KBM-7 (cell line): ENCODE measurements at regions not wholly inside any gene's neighbourhood (a gene's known extent, or its start where the extent isn't known, plus 50 kb on each side); places are given as distances from the start of the nearest gene placed in this dataset.

Source experiments
- DNase-seq: peaks from one replicate; pipeline ENCODE4 v3.0.0-alpha.2; 2015
- in situ Hi-C: fragments of 300-500 bp; cut with MboI; formaldehyde crosslinking; loops from 2 replicates; pipeline ENCODE4 v1.14.3; 2020; ENCODE audit warnings: low sequenced_read_pairs, low pct_unique_long_range_greater_than_20kb, mixed read lengths

DNA sequence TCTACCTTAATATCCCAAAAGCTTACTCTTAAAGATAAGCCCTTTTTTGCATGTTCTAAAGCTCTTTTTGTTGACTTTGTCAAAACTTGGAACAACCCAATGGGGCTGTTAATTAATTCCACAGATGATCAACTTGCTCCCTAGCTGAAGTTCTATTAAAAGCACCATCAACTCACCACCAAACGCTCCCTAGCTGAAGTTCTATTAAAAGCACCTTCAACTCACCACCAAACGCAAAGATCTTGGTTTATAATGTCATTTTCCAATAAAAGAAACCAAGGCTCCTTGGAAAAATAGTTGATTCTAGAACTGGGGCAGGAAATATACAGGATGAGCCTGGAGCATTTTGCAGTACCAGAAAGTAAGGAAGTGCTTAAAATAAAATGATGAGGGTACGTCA, 122.3 kb upstream of the STT3B start:
- no peak for DNase-seq
- in situ Hi-C loops, result no loop called here

GRCh38 chr3:31412832-31413231, 119.9 kb upstream of the STT3B start:
- DNase-seq, result no peak
- in situ Hi-C loops, result no loop called here

- in situ Hi-C loops, result no loop called here
- no peak for DNase-seq
Measured at GRCh38 chr3:31413515-31413914, 119.2 kb upstream of the STT3B start.

DNA sequence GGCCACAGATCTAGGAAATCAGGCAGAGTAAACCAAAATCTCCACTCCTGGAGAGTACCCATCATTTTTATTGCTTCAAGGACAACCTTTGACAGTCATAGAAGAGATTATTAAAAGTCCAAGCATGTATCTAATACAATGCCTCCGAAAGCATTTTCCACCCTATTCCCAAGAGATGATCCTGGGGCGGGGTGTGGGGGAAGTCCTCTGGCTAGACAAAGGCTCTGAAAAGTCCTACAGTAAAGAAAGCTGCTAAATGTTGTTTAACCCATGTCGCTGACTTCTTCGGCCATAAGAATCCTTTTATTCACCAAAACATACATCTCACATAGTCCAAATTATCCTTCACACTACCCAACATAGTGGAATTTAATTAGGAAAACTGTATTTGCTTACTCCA, 115.7 kb upstream of the STT3B start:
- no peak for DNase-seq
- in situ Hi-C loops, result no loop called here

GRCh38 chr3:31417486-31417885, 115.2 kb upstream of the STT3B start:
- in situ Hi-C loops, result no loop called here
- no peak for DNase-seq

- in situ Hi-C loops, result no loop called here
- no peak for DNase-seq
Measured at GRCh38 chr3:31420311-31420710, 112.4 kb upstream of the STT3B start.

DNA sequence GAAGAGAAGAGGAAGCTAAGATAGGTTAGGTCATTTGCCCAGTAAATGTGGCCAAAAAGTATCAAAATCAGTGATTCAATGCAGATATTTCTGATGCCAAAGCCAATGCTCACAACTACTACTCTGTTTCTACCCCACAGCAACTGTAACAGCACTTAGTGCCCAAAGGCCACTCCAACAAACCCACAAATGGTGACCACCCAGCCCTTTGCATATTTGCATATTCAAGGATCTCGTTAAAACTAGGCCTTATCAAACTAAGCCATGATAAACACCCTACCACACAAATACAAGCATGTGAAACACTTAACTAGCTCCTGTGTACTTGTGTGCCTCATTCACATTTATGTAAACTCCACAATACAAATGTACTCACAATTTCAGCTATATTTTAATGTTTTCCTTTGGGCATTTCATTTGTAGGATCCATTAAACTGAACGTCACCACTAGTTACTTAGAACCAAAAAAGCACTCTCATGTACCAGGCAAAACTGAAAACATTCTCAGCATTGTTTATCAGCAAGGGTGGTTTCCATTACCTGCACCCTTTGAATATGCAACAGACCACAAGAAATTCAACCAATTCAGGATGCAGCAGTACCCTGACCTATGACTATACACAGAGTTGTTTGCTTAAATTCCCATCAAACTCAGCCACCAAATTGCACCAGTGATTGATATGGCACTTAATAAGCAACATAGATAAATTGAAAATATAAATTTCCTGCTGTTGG, 111.2 kb upstream of the STT3B start:
- DNase-seq, result no peak
- in situ Hi-C loops, result no loop called here

DNA sequence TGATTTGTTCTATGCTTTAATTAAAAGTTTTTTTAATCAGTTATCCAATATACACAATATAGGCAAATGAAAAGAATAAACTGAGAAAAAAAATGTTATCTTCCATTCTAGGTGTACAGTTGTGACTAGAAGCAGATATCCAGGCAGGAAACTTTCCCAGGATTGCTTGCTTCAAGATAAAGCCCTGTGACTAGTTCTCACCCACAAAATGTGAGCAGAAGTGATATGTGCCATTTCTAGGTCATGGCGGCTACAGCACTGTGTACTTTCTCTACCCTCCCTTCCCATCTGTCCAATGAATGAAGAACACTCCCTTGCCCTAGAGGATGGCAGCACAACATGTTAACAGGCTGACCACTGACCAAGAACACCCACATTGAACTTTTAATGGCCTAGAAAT, 110.5 kb upstream of the STT3B start:
- DNase-seq, result no peak
- in situ Hi-C loops, result no loop called here

GRCh38 chr3:31423482-31423881, 109.2 kb upstream of the STT3B start:
- no peak for DNase-seq
- in situ Hi-C loops, result no loop called here

GRCh38 chr3:31425401-31425800, 107.3 kb upstream of the STT3B start:
- in situ Hi-C loops, result no loop called here
- DNase-seq, result no peak

DNA sequence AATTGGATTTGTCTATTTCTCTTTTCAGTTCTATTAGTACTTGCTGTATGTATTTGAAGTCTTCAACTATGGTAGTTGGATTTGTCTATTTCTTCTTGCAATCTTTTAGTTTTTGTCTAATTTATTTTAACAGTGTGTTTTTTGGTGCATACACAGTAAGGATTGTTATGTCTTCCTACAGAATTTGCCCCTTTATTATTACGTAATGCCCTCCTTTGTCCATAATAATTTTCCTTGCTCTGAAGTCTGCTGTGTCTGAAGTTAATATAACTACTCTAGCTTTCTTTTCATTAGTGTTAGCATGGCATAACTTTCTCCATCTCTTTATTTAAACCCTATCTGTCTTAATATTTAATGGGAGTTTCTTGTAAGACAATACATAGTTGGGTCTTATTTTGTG, 105.1 kb upstream of the STT3B start:
- no peak for DNase-seq
- in situ Hi-C loops, result no loop called here

DNA sequence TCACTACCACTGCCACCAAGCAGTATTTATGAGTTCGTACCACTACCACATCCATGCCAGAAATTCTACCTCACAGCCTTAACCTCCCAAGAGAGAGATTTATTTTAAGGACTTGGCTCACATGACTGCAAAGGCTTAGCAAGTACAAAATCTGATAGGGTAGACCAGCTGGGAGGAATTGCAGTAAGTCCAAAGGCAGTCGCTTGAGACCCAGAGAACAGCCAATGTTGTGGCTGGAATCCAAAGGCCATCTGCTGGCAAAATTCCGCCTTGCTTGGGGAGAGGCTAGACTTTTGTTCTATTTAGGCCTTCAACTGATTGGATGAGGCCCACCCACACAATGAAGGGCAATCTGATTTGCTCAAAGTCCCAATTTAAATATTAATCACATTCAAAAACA, 101.4 kb upstream of the STT3B start:
- DNase-seq, result no peak
- in situ Hi-C loops, result no loop called here

GRCh38 chr3:31432897-31433678, 99.6 kb upstream of the STT3B start:
- DNase-seq, result no peak
- in situ Hi-C loops, result no loop called here

- DNase-seq, result no peak
- in situ Hi-C loops, result no loop called here
Measured at GRCh38 chr3:31433679-31433992, 99.1 kb upstream of the STT3B start.

DNA sequence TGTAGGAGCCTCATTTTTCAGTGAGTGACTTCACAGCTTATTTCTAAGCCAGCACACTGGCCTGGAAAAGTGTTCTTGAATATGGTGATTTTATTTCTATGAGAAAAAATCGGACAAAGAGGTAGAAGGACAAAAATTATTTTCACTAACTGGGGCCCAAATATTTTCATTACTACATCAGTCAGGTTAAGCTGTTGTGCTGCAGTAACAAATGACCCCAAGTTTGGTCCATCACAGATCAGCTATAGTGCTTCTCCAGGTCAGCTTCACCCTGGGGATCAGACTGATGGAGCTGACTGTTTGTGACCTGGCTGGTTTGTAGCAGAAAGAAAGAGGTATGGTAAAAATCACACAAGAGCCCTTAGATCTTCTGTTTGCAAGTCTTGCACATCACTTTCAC, 97.9 kb upstream of the STT3B start:
- no peak for DNase-seq
- in situ Hi-C loops, result no loop called here

DNA sequence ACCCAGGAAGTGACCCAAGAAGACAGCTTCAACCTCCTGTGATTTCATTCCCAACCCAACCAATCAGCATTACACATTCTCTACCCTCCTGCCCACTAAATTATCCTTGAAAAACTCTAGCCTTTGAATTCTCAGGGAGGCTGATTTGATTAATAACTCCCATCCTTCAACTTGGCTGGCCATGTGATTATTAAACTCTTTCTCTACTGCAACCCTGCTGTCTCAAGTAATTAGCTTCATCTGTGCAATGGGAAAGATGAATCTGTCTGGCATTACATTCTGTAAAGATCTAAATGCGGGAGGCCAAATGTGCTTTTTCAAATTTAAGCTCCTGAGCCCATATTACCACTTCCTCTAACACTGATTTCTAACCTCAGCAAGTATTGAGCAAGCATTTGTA, 95.9 kb upstream of the STT3B start:
- no peak for DNase-seq
- in situ Hi-C loops, result no loop called here

DNA sequence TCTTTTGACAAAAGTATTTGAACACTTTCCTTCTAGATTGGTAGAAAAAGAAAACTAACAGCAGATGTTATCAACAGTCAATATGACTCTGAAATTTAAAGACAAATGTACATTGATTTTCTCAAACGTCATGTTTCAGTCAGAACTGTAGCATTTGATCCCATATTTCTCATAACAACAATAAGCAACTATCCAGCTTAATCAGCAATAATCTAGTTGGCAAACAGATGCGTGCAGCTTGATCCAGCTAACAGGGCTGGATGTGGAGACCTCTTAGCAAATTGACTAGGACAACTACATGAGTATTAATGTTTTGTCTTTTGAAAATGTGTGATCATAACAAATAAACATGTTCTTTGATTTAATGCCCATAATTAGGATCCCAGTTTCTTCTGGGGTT, 94.0 kb upstream of the STT3B start:
- no peak for DNase-seq
- in situ Hi-C loops, result no loop called here

DNA sequence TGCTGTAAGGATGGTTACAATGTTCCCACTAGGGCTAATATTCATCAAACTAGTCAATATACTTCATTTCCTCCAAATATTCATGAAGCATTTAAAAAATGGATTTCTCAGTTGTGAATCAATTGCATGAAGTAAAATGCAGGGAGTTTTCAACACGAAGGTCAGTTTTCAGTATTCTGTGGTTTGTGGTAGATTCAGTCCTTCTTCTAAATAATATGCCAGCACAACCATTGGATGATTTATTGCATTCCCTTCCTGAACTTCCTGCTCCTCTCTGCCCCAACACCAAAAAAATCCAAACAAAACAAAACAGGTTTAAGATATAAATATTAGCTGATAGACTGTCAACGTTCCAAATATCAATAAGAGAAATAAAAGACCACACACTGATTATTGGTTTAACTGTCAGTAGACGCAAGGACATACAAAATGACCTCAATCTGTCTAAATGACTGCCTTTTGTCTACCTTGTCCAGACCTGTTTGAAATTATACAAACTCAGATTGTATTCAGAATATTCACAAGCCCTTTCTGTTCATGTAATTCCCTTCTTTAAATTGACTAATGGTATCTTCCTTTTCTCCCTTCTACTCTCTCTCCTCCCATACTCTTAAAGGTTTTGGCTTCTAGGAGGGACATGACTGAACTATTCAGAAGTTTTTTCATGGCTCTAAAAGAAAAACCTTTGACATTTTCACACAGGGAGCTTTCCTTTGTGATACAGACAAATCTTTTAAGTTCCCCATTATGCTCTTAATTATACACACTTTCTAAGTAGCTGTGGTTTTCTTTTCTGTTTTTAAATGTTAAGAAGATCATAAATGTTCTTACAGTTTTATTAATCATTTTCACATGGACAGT, 92.6 kb upstream of the STT3B start:
- DNase-seq, result no peak
- in situ Hi-C loops, result no loop called here

DNA sequence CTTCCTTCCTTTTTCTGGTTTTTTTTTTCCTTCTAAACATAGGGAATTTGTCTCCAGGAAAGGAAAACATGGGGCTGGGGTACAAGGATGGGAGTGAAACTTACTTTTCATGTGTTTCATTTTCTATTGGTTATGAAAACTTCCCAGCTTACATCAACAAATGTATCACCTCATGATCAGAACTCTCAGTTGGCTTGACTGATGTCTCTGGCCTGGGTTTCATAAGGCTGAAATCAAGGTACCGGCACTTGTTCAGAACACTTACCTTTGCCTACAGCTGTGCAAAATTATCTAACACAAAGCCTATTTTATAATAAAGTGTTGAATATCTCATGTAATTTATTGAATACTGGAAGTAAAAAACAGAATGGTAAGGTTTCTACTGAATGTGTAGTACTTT, 91.8 kb upstream of the STT3B start:
- DNase-seq, result no peak
- in situ Hi-C loops, result no loop called here

- in situ Hi-C loops, result no loop called here
- DNase-seq, result no peak
Measured at GRCh38 chr3:31442755-31443154, 90.0 kb upstream of the STT3B start.
